Left lung (tissue), 4 donors: ENCODE measurements at regions not wholly inside any gene's neighbourhood (a gene's known extent, or its start where the extent isn't known, plus 50 kb on each side); places are given as distances from the start of the nearest gene placed in this dataset.

Experiments
- ATAC-seq: fragments of 200-7000 bp; cut with Tn5 transposase; one replicate; pipeline ENCODE4 v1.9.1; 2020; ENCODE audit warnings: moderate library complexity
- DNase-seq, 4 donors: peaks; one replicate each; pipeline ENCODE4 v3.0.0-alpha.2; 2013 to 2020
- H3K27ac ChIP-seq, 2 donors: fragments of 200-600 bp; sonication (generic) in 1 of 2; one replicate each; pipeline versions ENCODE4 v1.5.0 to v1.8.0; 2020 to 2021
- H3K27me3 ChIP-seq, 2 donors: fragments of 200-600 bp; sonication (generic) in 1 of 2; one replicate each; pipeline versions ENCODE4 v1.5.0 to v1.8.0; 2020 to 2021
- H3K36me3 ChIP-seq, 2 donors: fragments of 200-600 bp; sonication (generic) in 1 of 2; one replicate each; pipeline versions ENCODE4 v1.5.0 to v1.8.0; 2020 to 2021
- H3K4me1 ChIP-seq, 2 donors: fragments of 200-600 bp; one replicate each; pipeline ENCODE4 v1.8.0; 2021
- H3K4me3 ChIP-seq, 2 donors: fragments of 200-600 bp; sonication (generic) in 1 of 2; one replicate each; pipeline versions ENCODE4 v1.5.0 to v1.8.0; 2020 to 2021; ENCODE audit warnings: mild to moderate bottlenecking in 1 of 2
- H3K9me3 ChIP-seq, 2 donors: fragments of 200-600 bp; sonication (generic) in 1 of 2; one replicate each; pipeline versions ENCODE4 v1.5.0 to v1.8.0; 2020 to 2021
- CTCF ChIP-seq, 2 donors: fragments of 200-600 bp; sonication (generic) in 1 of 2; IDR thresholded peaks; one replicate each; pipeline versions ENCODE4 v1.5.0 to v1.8.0; 2021; ENCODE audit warnings: antibody characterized with exemption in 2 of 2
- intact Hi-C, 2 donors: fragments of 100-400 bp; cut with DNase I; formaldehyde crosslinking; loops; one replicate each; pipeline versions ENCODE4 v1.11.2 to v1.14.2; 2022
- donor health status: DM: no; HTN: yes; CAD: no.
- donor health status: DM: no; HTN: no; CAD: no.

GRCh38 chr6:90914312-90914711 lies 327.4 kb upstream of the MAP3K7 start:
- ATAC-seq (no peak), DNase-seq (no peak)
- intact Hi-C loops: no loop called here
- no peak overlapping the region for H3K27ac ChIP-seq
- peaks cover 0 to 6% of the 10 kb centered on the region in 2 donors for H3K9me3 ChIP-seq
- H3K4me3 ChIP-seq: no peak overlapping the region
- no peaks in the 10 kb centered on the region for H3K4me1 ChIP-seq
- no peak for TF ChIP-seq CTCF (IDR thresholded peaks at IDR 0.05)
- no peaks in the 10 kb centered on the region for H3K36me3 ChIP-seq
- H3K27me3 ChIP-seq: no peaks in the 10 kb centered on the region

GRCh38 chr6:90913266-90913960 lies 326.5 kb upstream of the MAP3K7 start:
- no peak for DNase-seq
- Histone ChIP-seq H3K27ac (no peak overlapping the region), H3K36me3 (no peaks in the 10 kb centered on the region), H3K4me1 (no peaks in the 10 kb centered on the region), H3K27me3 (no peaks in the 10 kb centered on the region), H3K4me3 (no peak overlapping the region), H3K9me3 (peaks cover 0 to 6% of the 10 kb centered on the region in 2 donors)
- intact Hi-C loops: no loop called here
- no peak for ATAC-seq
- TF ChIP-seq CTCF (IDR thresholded peaks at IDR 0.05): no peak

- intact Hi-C loops: no loop called here
- Histone ChIP-seq H3K4me3 (no peak overlapping the region), H3K27me3 (no peaks in the 10 kb centered on the region), H3K36me3 (no peaks in the 10 kb centered on the region), H3K27ac (no peak overlapping the region), H3K9me3 (peaks cover 0 to 6% of the 10 kb centered on the region in 2 donors), H3K4me1 (no peaks in the 10 kb centered on the region)
- no peak for TF ChIP-seq CTCF (IDR thresholded peaks at IDR 0.05)
- no peak for DNase-seq
- no peak for ATAC-seq
Observed at GRCh38 chr6:90911642-90912041, 324.8 kb upstream of the MAP3K7 start.

GRCh38 chr6:90910893-90911292 lies 324.0 kb upstream of the MAP3K7 start:
- H3K4me3 ChIP-seq: no peak overlapping the region
- DNase-seq: no peak
- no peaks in the 10 kb centered on the region for H3K36me3 ChIP-seq
- no peak overlapping the region for H3K27ac ChIP-seq
- peaks cover 0 to 6% of the 10 kb centered on the region in 2 donors for H3K9me3 ChIP-seq
- TF ChIP-seq CTCF (IDR thresholded peaks at IDR 0.05): no peak
- no peaks in the 10 kb centered on the region for H3K4me1 ChIP-seq
- intact Hi-C loops: no loop called here
- no peak for ATAC-seq
- no peaks in the 10 kb centered on the region for H3K27me3 ChIP-seq

GRCh38 chr6:90907931-90908655 lies 321.2 kb upstream of the MAP3K7 start:
- Histone ChIP-seq H3K27ac (no peak overlapping the region), H3K27me3 (no peaks in the 10 kb centered on the region), H3K9me3 (no peaks in the 10 kb centered on the region), H3K4me1 (no peaks in the 10 kb centered on the region), H3K36me3 (no peaks in the 10 kb centered on the region), H3K4me3 (no peak overlapping the region)
- no peak for TF ChIP-seq CTCF (IDR thresholded peaks at IDR 0.05)
- intact Hi-C loops: no loop called here
- ATAC-seq (no peak), DNase-seq (no peak)
